LNCaP clone FGC (cell line): ENCODE measurements at regions not wholly inside any gene's neighbourhood (a gene's known extent, or its start where the extent isn't known, plus 50 kb on each side); places are given as distances from the start of the nearest gene placed in this dataset.
A peak's percentile ranks its signal among the peaks of the same experiment; 100 is the strongest.

Experiments
- DNase-seq: peaks from one replicate; pipeline ENCODE4 v3.0.0-alpha.2; 2011; ENCODE audit warnings: low read depth
- H3K4me3 ChIP-seq: 2 replicates; pipeline ENCODE4 v1.5.1; 2011; ENCODE audit warnings: mild to moderate bottlenecking, low read depth, low read length, control low read depth
- TF ChIP-seq, protein P1 (sequence below): IDR thresholded peaks from 2 replicates; pipeline ENCODE4 v1.5.1; 2012; ENCODE audit warnings: mild to moderate bottlenecking; ENCODE audit not compliant: control insufficient read depth, insufficient read depth; ENCODE audit errors: extremely low read depth

DNA sequence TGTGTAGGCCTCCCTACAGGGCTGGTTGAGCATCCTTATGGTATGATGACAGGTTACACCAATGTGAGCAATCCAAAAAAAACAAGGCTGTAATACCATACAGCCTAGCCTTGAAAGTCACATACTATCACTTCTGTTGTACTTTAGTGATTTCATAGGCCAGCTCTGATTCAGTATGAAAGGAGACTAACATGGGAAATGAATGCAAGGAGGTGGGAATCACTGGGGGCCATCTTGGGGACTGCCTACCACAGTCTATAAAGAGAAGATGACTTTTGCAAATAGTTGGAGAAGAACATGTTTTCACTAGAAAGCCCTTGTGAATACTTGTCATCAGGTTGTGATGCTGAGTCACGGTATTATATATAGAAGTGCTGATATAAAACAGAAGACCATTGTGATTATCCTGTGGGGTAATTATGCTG, 270.7 kb downstream of the S1PR1 start:
- TF ChIP-seq, protein P1, sequence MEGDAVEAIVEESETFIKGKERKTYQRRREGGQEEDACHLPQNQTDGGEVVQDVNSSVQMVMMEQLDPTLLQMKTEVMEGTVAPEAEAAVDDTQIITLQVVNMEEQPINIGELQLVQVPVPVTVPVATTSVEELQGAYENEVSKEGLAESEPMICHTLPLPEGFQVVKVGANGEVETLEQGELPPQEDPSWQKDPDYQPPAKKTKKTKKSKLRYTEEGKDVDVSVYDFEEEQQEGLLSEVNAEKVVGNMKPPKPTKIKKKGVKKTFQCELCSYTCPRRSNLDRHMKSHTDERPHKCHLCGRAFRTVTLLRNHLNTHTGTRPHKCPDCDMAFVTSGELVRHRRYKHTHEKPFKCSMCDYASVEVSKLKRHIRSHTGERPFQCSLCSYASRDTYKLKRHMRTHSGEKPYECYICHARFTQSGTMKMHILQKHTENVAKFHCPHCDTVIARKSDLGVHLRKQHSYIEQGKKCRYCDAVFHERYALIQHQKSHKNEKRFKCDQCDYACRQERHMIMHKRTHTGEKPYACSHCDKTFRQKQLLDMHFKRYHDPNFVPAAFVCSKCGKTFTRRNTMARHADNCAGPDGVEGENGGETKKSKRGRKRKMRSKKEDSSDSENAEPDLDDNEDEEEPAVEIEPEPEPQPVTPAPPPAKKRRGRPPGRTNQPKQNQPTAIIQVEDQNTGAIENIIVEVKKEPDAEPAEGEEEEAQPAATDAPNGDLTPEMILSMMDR = no peak
- DNase-seq = no peak

DNA sequence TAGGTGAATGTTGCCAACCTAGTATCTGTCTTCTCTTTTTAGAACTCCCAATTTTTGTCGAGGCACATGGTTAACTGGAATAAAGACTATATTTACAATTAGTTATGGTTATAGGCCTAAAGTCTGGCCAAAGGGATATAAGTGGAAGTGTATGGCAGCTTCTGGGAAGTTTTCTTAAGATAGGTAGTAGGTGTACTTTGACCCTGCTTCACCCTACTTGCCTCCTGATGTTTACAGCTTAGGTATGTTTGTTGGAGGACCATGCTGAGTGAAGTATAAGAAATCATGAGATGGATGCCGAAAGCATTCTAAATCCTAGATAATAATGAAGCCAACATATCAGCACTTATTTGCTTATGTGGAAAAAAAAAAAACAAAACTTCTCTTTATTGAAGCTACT, 272.1 kb downstream of the S1PR1 start:
- no peak overlapping the region for H3K4me3 ChIP-seq
- TF ChIP-seq, protein P1 = no peak
- no peak for DNase-seq

More for the DNA sequence above, 270.7 kb downstream of the S1PR1 start:
- H3K4me3 ChIP-seq = no peak overlapping the region

DNA sequence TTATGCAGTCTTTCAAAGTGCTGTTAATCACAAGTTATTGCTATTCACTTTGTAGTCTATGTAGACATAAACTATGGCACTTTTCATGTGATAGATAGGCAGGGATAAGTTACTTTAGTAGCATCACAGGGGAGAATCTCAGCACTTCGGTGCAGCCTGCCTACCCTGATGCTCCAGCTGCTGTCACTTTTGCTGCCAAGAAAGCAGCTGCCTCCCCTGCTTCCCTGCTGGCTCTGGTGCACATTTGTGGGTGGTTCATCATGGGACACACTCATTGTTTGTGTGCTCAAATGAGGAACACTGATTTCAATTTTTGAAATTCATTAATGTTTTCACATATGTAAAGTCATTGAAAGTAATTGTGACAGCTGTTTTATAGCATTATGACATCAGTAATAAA, 272.6 kb downstream of the S1PR1 start:
- no peak for DNase-seq
- no peak overlapping the region for H3K4me3 ChIP-seq
- TF ChIP-seq, protein P1 = no peak

DNA sequence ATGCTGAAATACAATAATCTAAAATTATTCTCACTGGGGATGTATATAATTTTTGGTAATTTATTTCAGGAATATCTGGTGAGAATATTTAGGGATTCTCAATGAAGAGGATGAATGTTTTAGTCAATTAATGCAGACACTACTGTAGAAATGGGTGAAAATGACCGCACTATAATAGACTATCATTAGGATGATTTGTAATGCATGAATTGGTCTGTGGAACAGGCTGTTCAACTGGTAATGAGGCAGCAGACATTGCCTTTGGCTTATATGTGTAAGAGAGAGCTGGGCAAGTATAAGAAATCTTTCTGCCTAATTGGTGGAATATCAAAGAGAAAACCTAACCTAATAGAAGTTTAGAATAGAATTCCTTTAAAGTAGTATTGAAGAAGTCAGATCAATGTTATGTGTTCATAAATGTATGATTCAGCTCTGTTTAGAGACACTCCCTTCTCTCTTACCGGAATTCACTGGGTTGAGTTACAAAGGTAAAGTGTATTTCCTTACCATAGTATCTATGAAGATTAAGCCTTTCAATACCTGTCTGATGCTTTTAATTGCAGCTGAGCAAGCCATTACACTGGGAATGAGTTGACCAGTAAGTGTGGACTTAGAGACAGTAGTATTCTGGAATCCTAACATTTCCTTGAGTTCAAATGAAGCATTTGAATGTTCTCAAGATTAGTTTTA, 274.5 kb downstream of the S1PR1 start:
- H3K4me3 ChIP-seq = no peak overlapping the region
- TF ChIP-seq, protein P1 = no peak
- no peak for DNase-seq

DNA sequence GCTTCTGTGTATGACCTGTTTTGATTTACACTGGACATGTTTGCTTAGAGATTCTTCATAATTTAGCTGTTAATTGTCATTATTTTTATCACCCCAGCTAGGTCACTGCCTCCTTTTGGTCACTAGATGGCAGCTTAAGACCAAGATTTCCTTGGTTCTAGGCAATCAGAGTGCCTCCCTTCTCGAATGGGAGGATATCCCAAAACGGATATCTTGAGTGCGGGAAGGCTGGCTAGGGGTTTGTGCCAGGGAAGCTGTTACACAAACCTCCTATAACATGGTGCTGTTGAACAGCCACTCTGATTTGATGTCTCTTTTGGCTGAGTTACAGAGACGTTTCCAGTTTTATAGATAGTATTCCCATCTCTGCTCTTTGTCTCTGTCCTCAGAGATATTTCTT, 283.5 kb downstream of the S1PR1 start:
- H3K4me3 ChIP-seq = no peak overlapping the region
- TF ChIP-seq, protein P1 = peak; percentile 94
- DNase-seq = peak; percentile 10

DNA sequence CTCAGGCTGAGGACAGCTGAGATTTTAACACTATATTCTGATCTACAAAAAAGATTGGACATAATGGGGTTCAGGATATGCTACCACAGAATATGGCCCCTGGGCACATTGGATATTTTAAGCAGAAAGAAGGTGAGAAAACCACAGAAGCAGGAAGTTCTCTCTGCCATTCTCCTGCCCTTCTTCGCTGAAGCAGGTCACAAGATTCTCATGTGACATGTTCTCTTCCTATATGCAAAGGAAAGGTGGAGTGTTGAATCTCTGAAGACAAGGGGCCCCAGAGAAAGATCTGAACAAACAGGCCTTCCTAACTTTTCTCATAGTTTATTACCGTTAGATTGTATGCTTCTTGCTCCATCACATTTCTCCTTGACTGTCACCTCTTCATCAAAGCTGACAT, 285.7 kb downstream of the S1PR1 start:
- TF ChIP-seq, protein P1 = no peak
- no peak overlapping the region for H3K4me3 ChIP-seq
- DNase-seq = no peak

DNA sequence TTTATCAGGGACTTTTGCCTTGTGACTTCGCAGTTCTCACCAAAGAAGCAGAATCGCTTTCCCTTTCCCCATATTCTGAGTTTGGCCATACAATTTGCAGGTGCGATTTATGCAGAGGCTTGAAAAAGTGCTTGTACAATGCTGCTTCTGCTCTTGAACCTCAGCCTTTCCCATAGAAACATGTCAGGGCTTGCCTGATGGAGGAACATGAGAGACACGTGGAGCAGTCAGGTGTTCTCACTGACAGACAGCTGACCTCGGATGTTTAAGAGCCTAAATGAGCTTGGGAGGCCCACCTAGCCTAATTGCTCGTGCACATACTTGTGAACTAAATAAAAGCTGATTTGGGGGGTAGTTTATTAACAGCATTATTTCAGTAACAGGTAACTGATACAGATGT, 290.0 kb downstream of the S1PR1 start:
- TF ChIP-seq, protein P1 = no peak
- no peak for DNase-seq
- H3K4me3 ChIP-seq = no peak overlapping the region
